CD4-positive, alpha-beta T cell (primary cell): ENCODE measurements at regions not wholly inside any gene's neighbourhood (a gene's known extent, or its start where the extent isn't known, plus 50 kb on each side); places are given as distances from the start of the nearest gene placed in this dataset.

ENCODE experiments used
- ATAC-seq: fragments of 200-7000 bp; cut with Tn5 transposase; one replicate; pipeline ENCODE4 v1.10.0; 2022; ENCODE audit warnings: mild to moderate bottlenecking; ENCODE audit not compliant: poor library complexity
- CTCF ChIA-PET: fragments of 350-600 bp; sonication (Branson Sonifier 250); formaldehyde crosslinking; loops from one replicate; lab custom pipeline; 2021; ENCODE audit warnings: antibody characterized with exemption, inconsistent platforms; lab: Charles Lee
- POLR2A ChIA-PET: fragments of 350-600 bp; sonication (Branson Sonifier 250); formaldehyde crosslinking; loops from one replicate; lab custom pipeline; 2021; ENCODE audit warnings: antibody characterized with exemption, inconsistent platforms; lab: Charles Lee
- DNase-seq, 14 experiments: peaks; one replicate each; pipeline ENCODE4 v3.0.0-alpha.2; 2013 to 2020; ENCODE audit warnings: mixed read lengths in 2 of 14
- H3K27ac ChIP-seq, 2 donors: one replicate each; pipeline versions ENCODE4 v1.5.1 to v1.7.0; 2013; ENCODE audit warnings: low read length in 2 of 2, low read depth in 1 of 2, mild to moderate bottlenecking in 1 of 2
- H3K27me3 ChIP-seq, 2 experiments: 1 replicate in 1 of 2; 2 replicates in 1 of 2; pipeline versions ENCODE4 v1.6.1 to v1.7.0; 2013; ENCODE audit warnings: low read length in 2 of 2, control low read depth in 1 of 2, mild to moderate bottlenecking in 1 of 2, moderate library complexity in 1 of 2; ENCODE audit not compliant: insufficient read depth in 2 of 2, control insufficient read depth in 1 of 2
- H3K36me3 ChIP-seq: one replicate; pipeline ENCODE4 v1.6.1; 2013; ENCODE audit warnings: low read length, control low read depth; ENCODE audit not compliant: insufficient read depth
- H3K4me1 ChIP-seq: one replicate; pipeline ENCODE4 v1.6.1; 2013; ENCODE audit warnings: low read length, control low read depth; ENCODE audit not compliant: insufficient read depth
- H3K4me3 ChIP-seq: one replicate; pipeline ENCODE4 v1.5.1; 2013; ENCODE audit warnings: mild to moderate bottlenecking, low read length, moderate library complexity
- H3K9me3 ChIP-seq, 2 experiments: 1 replicate in 1 of 2; 2 replicates in 1 of 2; pipeline versions ENCODE4 v1.6.1 to v1.7.0; 2013; ENCODE audit warnings: low read length in 2 of 2, mild to moderate bottlenecking in 2 of 2, control low read depth in 1 of 2, moderate library complexity in 1 of 2; ENCODE audit not compliant: control insufficient read depth in 1 of 2, insufficient read depth in 1 of 2
- H3K27ac Mint-ChIP-seq: one replicate; pipeline ENCODE4 v1.8.0; 2020; ENCODE audit warnings: mixed read lengths
- H3K27me3 Mint-ChIP-seq: one replicate; pipeline ENCODE4 v1.8.0; 2021; ENCODE audit warnings: mixed read lengths
- H3K36me3 Mint-ChIP-seq: one replicate; pipeline ENCODE4 v1.8.0; 2021; ENCODE audit warnings: low read depth, mixed read lengths
- H3K4me1 Mint-ChIP-seq: one replicate; pipeline ENCODE4 v1.8.0; 2021; ENCODE audit warnings: low read depth, mixed read lengths
- H3K4me3 Mint-ChIP-seq: one replicate; pipeline ENCODE4 v1.8.0; 2020; ENCODE audit warnings: mild to moderate bottlenecking, mixed read lengths
- H3K9me3 Mint-ChIP-seq: one replicate; pipeline ENCODE4 v1.8.0; 2020; ENCODE audit warnings: mixed read lengths
- intact Hi-C, 2 experiments: fragments of 100-400 bp; cut with DNase I in 1 of 2; cut with micrococcal nuclease in 1 of 2; formaldehyde crosslinking; loops; one replicate each; pipeline versions ENCODE4 v1.15.1 to v1.9.0; 2023 to 2025; cut with DNase I, micrococcal nuclease
- TF ChIP-seq, protein P1 (sequence below): fragments of 200-600 bp; IDR thresholded peaks from one replicate; pipeline ENCODE4 v1.8.0; 2022; ENCODE audit warnings: antibody characterized with exemption, mild to moderate bottlenecking

DNA sequence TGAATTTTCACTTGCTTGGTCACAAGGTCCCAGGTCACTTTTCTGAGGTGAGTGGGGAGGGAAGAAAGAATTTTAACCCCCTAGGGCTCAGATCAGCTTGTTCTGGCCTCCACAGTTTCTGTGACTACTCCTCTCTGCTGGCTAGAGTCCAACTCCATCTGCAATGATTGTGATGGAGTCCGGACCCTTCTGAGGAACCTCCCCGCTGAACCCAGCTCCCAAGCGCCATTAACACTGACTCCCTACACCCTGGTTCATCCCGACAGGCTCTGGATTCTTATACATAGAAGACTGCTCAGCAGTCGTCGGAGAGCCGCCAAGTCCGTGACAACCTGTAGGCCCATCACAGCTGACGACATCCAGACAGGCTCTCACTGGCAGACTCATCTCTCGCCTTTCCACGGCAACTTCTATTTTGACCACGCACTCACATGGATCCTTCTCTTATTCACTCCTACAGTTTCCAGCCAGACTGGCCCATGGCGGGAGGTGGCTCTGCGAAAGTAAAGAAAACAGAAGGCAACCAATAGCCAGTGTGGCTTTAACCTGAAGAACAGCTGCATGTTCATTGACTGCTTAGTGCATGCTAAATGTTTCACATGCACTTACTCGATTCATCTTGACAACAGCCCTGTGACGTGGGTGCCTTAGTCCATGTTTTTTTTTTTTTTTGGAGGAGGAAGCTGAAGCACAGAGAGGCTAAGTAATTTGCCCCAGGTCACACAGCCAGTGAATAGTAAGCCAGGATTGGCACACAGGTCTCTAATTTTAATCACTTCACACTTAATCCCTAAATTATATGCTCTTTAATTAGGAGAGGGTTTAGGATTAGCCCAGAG, 68.0 kb upstream of the PRDM11 start:
- TF ChIP-seq, protein P1, sequence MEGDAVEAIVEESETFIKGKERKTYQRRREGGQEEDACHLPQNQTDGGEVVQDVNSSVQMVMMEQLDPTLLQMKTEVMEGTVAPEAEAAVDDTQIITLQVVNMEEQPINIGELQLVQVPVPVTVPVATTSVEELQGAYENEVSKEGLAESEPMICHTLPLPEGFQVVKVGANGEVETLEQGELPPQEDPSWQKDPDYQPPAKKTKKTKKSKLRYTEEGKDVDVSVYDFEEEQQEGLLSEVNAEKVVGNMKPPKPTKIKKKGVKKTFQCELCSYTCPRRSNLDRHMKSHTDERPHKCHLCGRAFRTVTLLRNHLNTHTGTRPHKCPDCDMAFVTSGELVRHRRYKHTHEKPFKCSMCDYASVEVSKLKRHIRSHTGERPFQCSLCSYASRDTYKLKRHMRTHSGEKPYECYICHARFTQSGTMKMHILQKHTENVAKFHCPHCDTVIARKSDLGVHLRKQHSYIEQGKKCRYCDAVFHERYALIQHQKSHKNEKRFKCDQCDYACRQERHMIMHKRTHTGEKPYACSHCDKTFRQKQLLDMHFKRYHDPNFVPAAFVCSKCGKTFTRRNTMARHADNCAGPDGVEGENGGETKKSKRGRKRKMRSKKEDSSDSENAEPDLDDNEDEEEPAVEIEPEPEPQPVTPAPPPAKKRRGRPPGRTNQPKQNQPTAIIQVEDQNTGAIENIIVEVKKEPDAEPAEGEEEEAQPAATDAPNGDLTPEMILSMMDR, result no peak
- no peaks in the 10 kb centered on the region for H3K36me3 ChIP-seq
- H3K4me3 ChIP-seq, result no peak overlapping the region
- peaks cover 59% of the 10 kb centered on the region for H3K4me1 Mint-ChIP-seq
- H3K36me3 Mint-ChIP-seq, result no peaks in the 10 kb centered on the region
- H3K27ac Mint-ChIP-seq, result peak overlapping the region; percentile 89
- no peak for ATAC-seq
- H3K9me3 ChIP-seq, result no peaks in the 10 kb centered on the region
- peaks cover 58% of the 10 kb centered on the region for H3K4me1 ChIP-seq
- H3K4me3 Mint-ChIP-seq, result peak overlapping the region; percentile 27
- no peak overlapping the region for H3K27ac ChIP-seq
- ChIA-PET CTCF (no interaction called here), POLR2A (no interaction called here)
- intact Hi-C loops, result no loop called here
- no peaks in the 10 kb centered on the region for H3K27me3 ChIP-seq
- no peaks in the 10 kb centered on the region for H3K9me3 Mint-ChIP-seq
- no peak for DNase-seq
- H3K27me3 Mint-ChIP-seq, result no peaks in the 10 kb centered on the region

GRCh38 chr11:45079075-45079444, 67.4 kb upstream of the PRDM11 start:
- Histone ChIP-seq H3K27me3 (no peaks in the 10 kb centered on the region), H3K4me1 (peaks cover 54% of the 10 kb centered on the region), H3K27ac (no peak overlapping the region), H3K4me3 (no peak overlapping the region), H3K9me3 (no peaks in the 10 kb centered on the region), H3K36me3 (no peaks in the 10 kb centered on the region)
- Mint-ChIP-seq H3K4me1 (peaks cover 60% of the 10 kb centered on the region), H3K27ac (peak overlapping the region; percentile 89), H3K9me3 (no peaks in the 10 kb centered on the region), H3K36me3 (no peaks in the 10 kb centered on the region), H3K4me3 (peak overlapping the region; percentile 15), H3K27me3 (no peaks in the 10 kb centered on the region)
- intact Hi-C loops, result no loop called here
- no peak for DNase-seq
- POLR2A ChIA-PET, result interaction anchor here (1.1 kb wide), 1 partner anchor 129 kb away, joined by 3 read pairs; the partner anchor contains the start of gene TP53I11
- CTCF ChIA-PET, result no interaction called here
- TF ChIP-seq, protein P1, result no peak
- no peak for ATAC-seq

DNA sequence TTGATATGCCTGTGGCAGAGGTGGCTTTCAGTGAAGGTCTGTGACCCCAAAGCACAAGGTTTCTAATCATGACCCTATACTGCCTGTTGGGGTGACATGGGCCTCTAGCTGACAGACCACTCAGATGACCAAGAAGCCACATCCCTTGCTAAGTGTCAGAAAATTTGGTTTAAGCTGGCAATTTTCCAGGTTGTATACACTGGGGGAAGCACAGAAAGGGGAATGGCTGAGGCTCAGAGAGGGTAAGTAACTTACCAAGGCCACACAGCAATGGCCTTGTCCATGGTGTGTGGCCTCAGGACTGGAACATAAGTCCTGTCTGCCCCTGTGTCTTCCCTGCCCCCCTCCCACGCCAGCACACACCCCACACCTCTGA, 66.9 kb upstream of the PRDM11 start:
- H3K4me3 ChIP-seq, result peak overlapping the region; percentile 12
- no peaks in the 10 kb centered on the region for H3K36me3 ChIP-seq
- CTCF ChIA-PET, result interaction anchor here (1.2 to 1.5 kb wide), 2 partner anchors 24 to 143 kb away, joined by 3 to 4 read pairs; no protein-coding TSS in a partner anchor
- Mint-ChIP-seq H3K27ac (peak overlapping the region; percentile 89), H3K4me1 (peaks cover 60% of the 10 kb centered on the region), H3K9me3 (no peaks in the 10 kb centered on the region), H3K4me3 (peak overlapping the region; percentile 55), H3K27me3 (no peaks in the 10 kb centered on the region), H3K36me3 (no peaks in the 10 kb centered on the region)
- no peak for ATAC-seq
- peaks cover 53% of the 10 kb centered on the region for H3K4me1 ChIP-seq
- POLR2A ChIA-PET, result interaction anchor here (0.6 to 1.3 kb wide), 4 partner anchors 23 to 152 kb away, joined by 3 to 4 read pairs (median 3); partner anchors contain the start of gene TP53I11
- H3K27me3 ChIP-seq, result no peaks in the 10 kb centered on the region
- DNase-seq, result peak in 1 of 14 experiments; percentile 31
- no peaks in the 10 kb centered on the region for H3K9me3 ChIP-seq
- intact Hi-C loops, result no loop called here
- peak overlapping the region in 1 of 2 donors; percentile 67 for H3K27ac ChIP-seq
- TF ChIP-seq, protein P1, result no peak
